Right ventricle myocardium superior (tissue), 1 donor: ENCODE measurements at regions not wholly inside any gene's neighbourhood (a gene's known extent, or its start where the extent isn't known, plus 50 kb on each side); places are given as distances from the start of the nearest gene placed in this dataset.
A peak's percentile ranks its signal among the peaks of the same experiment; 100 is the strongest.

ENCODE experiments used
- ATAC-seq: fragments of 200-7000 bp; cut with Tn5 transposase; one replicate; pipeline ENCODE4 v1.9.1; 2020; ENCODE audit warnings: mild to moderate bottlenecking; ENCODE audit not compliant: poor library complexity
- DNase-seq: peaks from one replicate; pipeline ENCODE4 v3.0.0-alpha.2; 2020
- intact Hi-C: fragments of 100-400 bp; cut with DNase I; formaldehyde crosslinking; loops from one replicate; pipeline ENCODE4 v1.11.2; 2022
- donor health status: DM: no; HTN: yes; CAD: no; lungs with severe emphysema.

DNA sequence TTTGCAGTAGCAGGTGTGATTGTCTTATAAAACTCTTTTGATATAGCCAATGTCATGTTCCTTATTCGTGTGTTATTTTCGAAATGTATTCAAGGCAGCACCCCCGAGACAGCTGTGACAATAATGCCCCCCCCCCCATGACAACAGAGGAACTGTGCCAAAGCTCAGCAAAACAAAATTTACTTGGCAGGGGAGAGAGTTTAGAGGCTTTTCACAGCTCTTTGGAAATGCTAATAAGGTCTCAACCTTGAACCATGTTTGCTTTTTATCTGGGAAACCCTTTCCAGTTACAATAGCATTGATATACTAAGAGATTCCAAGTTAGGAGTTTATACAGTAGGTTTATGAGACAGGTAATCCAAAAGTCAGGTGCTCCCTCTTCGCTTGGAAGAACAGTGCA lies 56.4 kb upstream of the USP44 start:
- intact Hi-C loops = no loop called here
- peak; percentile 36 for ATAC-seq

DNA sequence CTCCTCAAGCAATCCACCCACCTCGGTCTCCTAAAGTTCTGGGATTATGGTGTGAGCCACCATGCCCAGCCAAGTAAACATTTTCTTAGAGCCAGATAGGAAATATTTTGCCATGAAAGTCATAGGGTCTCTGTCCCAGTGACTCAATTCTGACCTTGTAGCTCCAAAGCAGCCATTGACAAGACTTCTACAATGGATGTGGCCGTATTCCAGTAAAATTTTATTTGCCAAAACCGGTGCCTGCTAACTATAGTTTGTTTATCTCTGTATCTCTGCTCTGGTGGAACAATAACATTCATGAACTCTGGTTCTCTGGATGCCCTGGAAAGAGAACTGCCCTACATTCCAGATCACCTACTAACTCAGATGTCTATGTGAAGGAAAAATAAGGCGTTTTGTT lies 54.6 kb upstream of the USP44 start:
- intact Hi-C loops = no loop called here
- ATAC-seq = peak; percentile 22
- no peak for DNase-seq

More for the DNA sequence above, 56.4 kb upstream of the USP44 start:
- no peak for DNase-seq

DNA sequence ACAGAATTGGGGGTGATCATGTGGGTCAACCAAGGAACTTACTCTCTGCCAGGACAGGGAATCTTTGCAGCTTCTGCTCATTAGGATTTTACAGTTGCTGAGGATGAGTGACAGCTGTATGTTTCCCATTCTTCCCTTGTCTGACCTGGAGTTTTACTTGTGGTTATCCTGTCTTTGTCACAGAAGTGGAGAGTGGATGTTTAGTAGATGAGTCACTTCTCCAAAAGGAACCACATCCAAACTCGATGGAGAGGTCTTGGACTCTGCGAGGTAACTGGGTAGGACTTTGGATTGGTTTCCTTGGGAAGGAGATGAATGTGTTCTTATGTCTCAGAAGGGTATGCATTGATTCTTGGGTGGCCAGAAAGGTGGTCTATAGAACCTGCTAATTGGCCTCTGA lies 53.8 kb upstream of the USP44 start:
- intact Hi-C loops = no loop called here
- no peak for ATAC-seq

DNA sequence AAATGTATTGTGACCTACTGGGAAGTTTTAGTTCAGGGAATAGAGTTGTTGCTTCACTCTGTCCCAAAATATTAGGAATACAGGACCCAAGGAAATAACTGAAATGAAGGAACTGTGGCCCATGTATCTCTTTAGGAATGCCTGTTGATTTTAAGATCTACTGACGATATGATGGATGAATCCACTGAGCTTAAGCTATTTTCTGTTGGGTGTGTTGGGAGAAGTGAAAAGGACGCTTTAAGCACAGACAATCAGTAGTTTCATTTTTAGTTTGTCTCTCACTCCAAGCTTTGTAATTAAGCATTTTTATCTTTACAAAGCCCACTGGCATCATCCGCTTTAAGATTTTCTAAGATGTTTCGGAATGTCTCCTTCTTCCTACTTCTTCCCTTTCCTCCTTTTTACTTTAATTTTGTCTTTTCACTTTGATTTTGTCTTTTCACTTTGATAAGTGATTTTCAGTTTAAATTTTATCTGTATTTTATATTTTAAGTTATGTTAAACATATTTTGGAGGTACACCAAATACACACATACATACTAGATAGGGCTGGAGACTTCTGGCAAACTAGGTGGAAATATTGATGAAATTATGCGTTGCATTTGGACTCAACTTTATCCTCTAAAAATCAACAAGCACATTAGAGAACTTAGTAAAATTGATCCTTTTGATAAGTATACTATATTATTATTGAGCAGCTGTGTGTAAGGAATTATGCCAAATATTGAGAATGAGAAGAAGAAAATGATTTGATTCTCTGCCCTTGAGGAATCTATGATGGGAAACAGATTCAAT lies 52.3 kb upstream of the USP44 start:
- ATAC-seq (no peak), DNase-seq (no peak)
- intact Hi-C loops = no loop called here

More for the DNA sequence above, 53.8 kb upstream of the USP44 start:
- no peak for DNase-seq

DNA sequence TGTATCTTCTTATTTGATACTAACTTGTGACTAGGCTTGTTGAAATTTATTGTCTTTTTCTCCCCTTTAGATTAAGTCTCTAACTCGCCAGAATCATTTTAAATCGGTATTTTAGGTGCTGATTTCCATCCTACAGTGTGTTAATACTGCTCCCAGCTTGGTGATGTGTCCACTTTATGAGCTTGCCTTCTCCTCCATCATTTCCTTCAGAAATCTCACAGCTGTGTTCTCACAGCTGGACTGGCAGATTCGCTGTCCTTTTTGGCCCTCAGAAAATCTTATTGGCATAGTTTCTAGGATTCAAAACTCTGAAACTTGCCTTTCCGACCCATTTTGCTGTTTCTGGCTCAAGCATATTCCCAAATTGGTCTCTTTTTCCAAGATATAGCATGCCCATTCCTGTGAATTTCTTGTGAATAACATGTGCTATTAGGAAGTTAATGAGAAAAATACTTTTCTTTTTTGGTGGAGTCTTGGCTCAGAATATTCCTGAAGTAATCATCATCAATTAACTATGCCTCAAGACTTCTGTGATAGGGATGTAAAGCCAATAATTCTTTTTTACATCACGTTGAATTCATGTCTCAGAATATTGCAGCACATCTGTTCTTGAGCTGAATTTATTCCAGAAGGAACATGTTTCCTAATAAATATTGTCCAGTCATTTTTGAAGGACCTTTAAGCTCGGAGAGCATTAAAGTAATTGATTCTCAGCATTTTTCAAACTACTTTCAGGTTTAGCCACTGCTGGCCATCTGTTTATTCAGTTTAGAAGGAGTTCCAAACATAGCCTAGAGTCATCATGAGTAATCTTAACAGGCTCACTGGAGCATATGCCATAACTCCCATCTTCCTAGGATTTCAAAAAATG lies 50.0 kb upstream of the USP44 start:
- peak; percentile 58 for ATAC-seq
- DNase-seq = no peak
- intact Hi-C loops = no loop called here
